ENCODE measurements at regions not wholly inside any gene's neighbourhood (a gene's known extent, or its start where the extent isn't known, plus 50 kb on each side); places are given as distances from the start of the nearest gene placed in this dataset.

DNA sequence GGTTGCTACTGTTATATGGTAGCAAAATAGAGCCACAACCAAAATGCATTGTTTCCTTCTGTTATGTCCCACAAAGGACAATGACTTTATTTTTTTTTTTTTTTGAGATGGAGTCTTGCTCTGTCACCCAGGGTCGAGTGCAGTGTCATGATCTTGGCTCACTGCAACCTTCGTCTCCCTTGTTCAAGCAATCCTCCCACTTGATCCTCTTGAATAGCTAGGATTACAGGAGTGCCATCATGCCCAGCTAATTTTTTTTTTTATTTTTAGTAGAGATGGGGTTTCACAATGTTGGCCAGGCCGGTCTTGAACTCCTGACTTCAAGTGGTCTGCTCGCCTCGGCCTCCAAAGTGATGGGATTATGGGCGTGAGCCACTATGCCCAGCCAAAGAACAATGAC is 527.7 kb upstream of the SGCD start:
- TF ChIP-seq SP1 (IDR thresholded peaks at IDR 0.05; ENCODE audit: low read depth) (no peak), EZH2phosphoT487 (IDR thresholded peaks at IDR 0.05; ENCODE audit: borderline replicate concordance) (no peak)
- DNase-seq (ENCODE audit: low read depth, low spot score) (no peak), ATAC-seq (no peak)
- no TSS peak for BruUV-seq (replicated peaks)
- Histone ChIP-seq H3K9ac (ENCODE audit: low read length) (no peak overlapping the region), H3K4me1 (ENCODE audit: control insufficient read depth in 1 of 2, insufficient read depth in 2 of 2, low read length in 2 of 2) (no peaks in the 10 kb centered on the region), H3K79me2 (ENCODE audit: insufficient read depth, low read length) (no peaks in the 10 kb centered on the region), H3K9me2 (ENCODE audit: insufficient read depth) (no peaks in the 10 kb centered on the region), H3K27ac (ENCODE audit: low read depth, low read length) (no peak overlapping the region), H4K20me1 (ENCODE audit: insufficient read depth) (no peaks in the 10 kb centered on the region), H3K9me3 (ENCODE audit: control insufficient read depth in 1 of 2, insufficient read depth in 1 of 2, low read depth in 1 of 2, low read length in 2 of 2) (peaks cover 0 to 5% of the 10 kb centered on the region in 2 experiments; a peak in 1 of 4 replicates), H3K4me3 (replicated peaks in 1 of 2; ENCODE audit: low read depth in 1 of 2, low read length in 2 of 2) (no peak overlapping the region), H3K4me2 (ENCODE audit: low read length) (no peak overlapping the region), H3K27me3 (ENCODE audit: insufficient read depth, low read length) (no peaks in the 10 kb centered on the region), H3K36me3 (ENCODE audit: control insufficient read depth in 1 of 2, insufficient read depth in 2 of 2, low read length in 2 of 2) (no peaks in the 10 kb centered on the region), H2AFZ (ENCODE audit: low read depth, low read length, poor library complexity, severe bottlenecking) (no peak overlapping the region)
- ChIA-PET POLR2A (no interaction called here), RAD21 (ENCODE audit: low non-redundant PET in 1 of 2, low total read pairs in 2 of 2, uncharacterized antibody in 2 of 2, unreplicated experiment in 2 of 2) (no interaction called here), CTCF (no interaction called here)
- intact Hi-C loops (cut with micrococcal nuclease) = no loop called here

DNA sequence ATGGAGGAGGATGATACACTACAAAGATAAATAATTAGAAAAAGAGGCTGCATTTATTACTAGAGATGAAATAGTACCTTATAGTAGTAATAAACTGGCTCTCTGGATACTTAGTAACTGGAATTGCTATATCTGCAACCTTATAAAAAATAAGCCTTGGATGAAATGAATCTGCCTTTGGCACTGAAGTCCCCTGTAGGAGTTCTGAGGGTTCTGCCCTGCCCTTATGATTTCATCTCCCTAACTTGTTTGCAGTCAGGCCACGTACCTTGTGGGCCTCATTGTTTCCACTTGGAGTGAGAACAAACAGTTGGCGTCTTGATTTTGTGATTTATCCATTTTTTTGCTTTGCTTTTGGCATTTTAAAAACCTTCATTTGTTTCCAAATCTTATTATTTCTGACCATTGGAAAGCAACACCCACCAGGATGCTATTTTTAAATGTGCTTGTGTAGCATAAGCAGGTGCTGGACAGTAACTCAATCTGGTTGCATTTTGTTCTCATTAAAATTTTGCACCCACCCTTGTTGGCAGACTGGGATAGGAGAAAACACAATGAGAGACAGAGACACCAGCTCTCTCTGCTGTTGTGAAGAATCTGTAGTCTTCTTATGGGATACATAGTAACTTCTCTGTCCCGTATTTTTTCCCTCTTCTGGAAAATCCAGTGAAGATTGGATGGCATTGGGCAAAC is 518.9 kb upstream of the SGCD start:
- DNase-seq (ENCODE audit: low read depth, low spot score) (no peak), ATAC-seq (no peak)
- Histone ChIP-seq H3K9me2 (ENCODE audit: insufficient read depth) (no peaks in the 10 kb centered on the region), H3K9me3 (ENCODE audit: control insufficient read depth in 1 of 2, insufficient read depth in 1 of 2, low read depth in 1 of 2, low read length in 2 of 2) (peaks cover 0 to 9% of the 10 kb centered on the region in 2 experiments; a peak in 1 of 4 replicates), H3K4me1 (ENCODE audit: control insufficient read depth in 1 of 2, insufficient read depth in 2 of 2, low read length in 2 of 2) (no peaks in the 10 kb centered on the region), H3K27me3 (ENCODE audit: insufficient read depth, low read length) (no peaks in the 10 kb centered on the region), H3K4me3 (replicated peaks in 1 of 2; ENCODE audit: low read depth in 1 of 2, low read length in 2 of 2) (no peak overlapping the region), H3K27ac (ENCODE audit: low read depth, low read length) (no peak overlapping the region), H3K9ac (ENCODE audit: low read length) (no peak overlapping the region), H2AFZ (ENCODE audit: low read depth, low read length, poor library complexity, severe bottlenecking) (no peak overlapping the region), H3K4me2 (ENCODE audit: low read length) (no peak overlapping the region), H3K36me3 (ENCODE audit: control insufficient read depth in 1 of 2, insufficient read depth in 2 of 2, low read length in 2 of 2) (no peaks in the 10 kb centered on the region), H4K20me1 (ENCODE audit: insufficient read depth) (no peaks in the 10 kb centered on the region), H3K79me2 (ENCODE audit: insufficient read depth, low read length) (no peaks in the 10 kb centered on the region)
- CTCF ChIA-PET = no interaction called here
- no TSS peak for BruUV-seq (replicated peaks)
- POLR2A ChIA-PET = no interaction called here
- intact Hi-C loops (cut with micrococcal nuclease) = no loop called here
- RAD21 ChIA-PET (ENCODE audit: low non-redundant PET in 1 of 2, low total read pairs in 2 of 2, uncharacterized antibody in 2 of 2, unreplicated experiment in 2 of 2) = no interaction called here
- TF ChIP-seq CBX3 (IDR thresholded peaks at IDR 0.05; ENCODE audit: low read depth) = no peak
- TF ChIP-seq POLR2A (IDR thresholded peaks at IDR 0.05; ENCODE audit: borderline replicate concordance, extremely low read depth, insufficient read depth, insufficient read length) = no peak
- TF ChIP-seq CEBPB (IDR thresholded peaks at IDR 0.05; ENCODE audit: low read depth) = no peak
- TF ChIP-seq, protein P1, sequence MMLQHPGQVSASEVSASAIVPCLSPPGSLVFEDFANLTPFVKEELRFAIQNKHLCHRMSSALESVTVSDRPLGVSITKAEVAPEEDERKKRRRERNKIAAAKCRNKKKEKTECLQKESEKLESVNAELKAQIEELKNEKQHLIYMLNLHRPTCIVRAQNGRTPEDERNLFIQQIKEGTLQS (IDR thresholded peaks at IDR 0.05) = no peak
- no peak for TF ChIP-seq RAD21 (IDR thresholded peaks at IDR 0.05; ENCODE audit: low read depth)
- no peak for TF ChIP-seq ZFX (IDR thresholded peaks at IDR 0.05)
- no peak for TF ChIP-seq YY1 (IDR thresholded peaks at IDR 0.05; ENCODE audit: extremely low read depth, insufficient replicate concordance, low read depth, low read length)
- TF ChIP-seq TCF7L2 (IDR thresholded peaks at IDR 0.05; ENCODE audit: borderline replicate concordance, extremely low read depth, insufficient read depth, insufficient read length) = no peak
- TF ChIP-seq SIN3A (IDR thresholded peaks at IDR 0.05; ENCODE audit: low read depth) = no peak
- no peak for TF ChIP-seq SP1 (IDR thresholded peaks at IDR 0.05; ENCODE audit: low read depth)
- TF ChIP-seq, protein P2, sequence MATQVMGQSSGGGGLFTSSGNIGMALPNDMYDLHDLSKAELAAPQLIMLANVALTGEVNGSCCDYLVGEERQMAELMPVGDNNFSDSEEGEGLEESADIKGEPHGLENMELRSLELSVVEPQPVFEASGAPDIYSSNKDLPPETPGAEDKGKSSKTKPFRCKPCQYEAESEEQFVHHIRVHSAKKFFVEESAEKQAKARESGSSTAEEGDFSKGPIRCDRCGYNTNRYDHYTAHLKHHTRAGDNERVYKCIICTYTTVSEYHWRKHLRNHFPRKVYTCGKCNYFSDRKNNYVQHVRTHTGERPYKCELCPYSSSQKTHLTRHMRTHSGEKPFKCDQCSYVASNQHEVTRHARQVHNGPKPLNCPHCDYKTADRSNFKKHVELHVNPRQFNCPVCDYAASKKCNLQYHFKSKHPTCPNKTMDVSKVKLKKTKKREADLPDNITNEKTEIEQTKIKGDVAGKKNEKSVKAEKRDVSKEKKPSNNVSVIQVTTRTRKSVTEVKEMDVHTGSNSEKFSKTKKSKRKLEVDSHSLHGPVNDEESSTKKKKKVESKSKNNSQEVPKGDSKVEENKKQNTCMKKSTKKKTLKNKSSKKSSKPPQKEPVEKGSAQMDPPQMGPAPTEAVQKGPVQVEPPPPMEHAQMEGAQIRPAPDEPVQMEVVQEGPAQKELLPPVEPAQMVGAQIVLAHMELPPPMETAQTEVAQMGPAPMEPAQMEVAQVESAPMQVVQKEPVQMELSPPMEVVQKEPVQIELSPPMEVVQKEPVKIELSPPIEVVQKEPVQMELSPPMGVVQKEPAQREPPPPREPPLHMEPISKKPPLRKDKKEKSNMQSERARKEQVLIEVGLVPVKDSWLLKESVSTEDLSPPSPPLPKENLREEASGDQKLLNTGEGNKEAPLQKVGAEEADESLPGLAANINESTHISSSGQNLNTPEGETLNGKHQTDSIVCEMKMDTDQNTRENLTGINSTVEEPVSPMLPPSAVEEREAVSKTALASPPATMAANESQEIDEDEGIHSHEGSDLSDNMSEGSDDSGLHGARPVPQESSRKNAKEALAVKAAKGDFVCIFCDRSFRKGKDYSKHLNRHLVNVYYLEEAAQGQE (IDR thresholded peaks at IDR 0.05; ENCODE audit: low read depth) = no peak
- TF ChIP-seq, protein P3, sequence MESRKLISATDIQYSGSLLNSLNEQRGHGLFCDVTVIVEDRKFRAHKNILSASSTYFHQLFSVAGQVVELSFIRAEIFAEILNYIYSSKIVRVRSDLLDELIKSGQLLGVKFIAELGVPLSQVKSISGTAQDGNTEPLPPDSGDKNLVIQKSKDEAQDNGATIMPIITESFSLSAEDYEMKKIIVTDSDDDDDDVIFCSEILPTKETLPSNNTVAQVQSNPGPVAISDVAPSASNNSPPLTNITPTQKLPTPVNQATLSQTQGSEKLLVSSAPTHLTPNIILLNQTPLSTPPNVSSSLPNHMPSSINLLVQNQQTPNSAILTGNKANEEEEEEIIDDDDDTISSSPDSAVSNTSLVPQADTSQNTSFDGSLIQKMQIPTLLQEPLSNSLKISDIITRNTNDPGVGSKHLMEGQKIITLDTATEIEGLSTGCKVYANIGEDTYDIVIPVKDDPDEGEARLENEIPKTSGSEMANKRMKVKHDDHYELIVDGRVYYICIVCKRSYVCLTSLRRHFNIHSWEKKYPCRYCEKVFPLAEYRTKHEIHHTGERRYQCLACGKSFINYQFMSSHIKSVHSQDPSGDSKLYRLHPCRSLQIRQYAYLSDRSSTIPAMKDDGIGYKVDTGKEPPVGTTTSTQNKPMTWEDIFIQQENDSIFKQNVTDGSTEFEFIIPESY (IDR thresholded peaks at IDR 0.05; ENCODE audit: extremely low read depth, insufficient replicate concordance, low read length) = no peak
- no peak for TF ChIP-seq SRF (IDR thresholded peaks at IDR 0.05; ENCODE audit: low read depth)
- TF ChIP-seq, protein P4, sequence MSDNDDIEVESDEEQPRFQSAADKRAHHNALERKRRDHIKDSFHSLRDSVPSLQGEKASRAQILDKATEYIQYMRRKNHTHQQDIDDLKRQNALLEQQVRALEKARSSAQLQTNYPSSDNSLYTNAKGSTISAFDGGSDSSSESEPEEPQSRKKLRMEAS (IDR thresholded peaks at IDR 0.05) = no peak
- TF ChIP-seq EGR1 (IDR thresholded peaks at IDR 0.05; ENCODE audit: low read depth) = no peak
